T-helper 2 cell treated with Interferon-gamma antibody and Interleukin-4, amounts not matched to agents 100 ng/mL and 5 ng/mL, for 36 hours (primary cell): ENCODE measurements at regions not wholly inside any gene's neighbourhood (a gene's known extent, or its start where the extent isn't known, plus 50 kb on each side); places are given as distances from the start of the nearest gene placed in this dataset.
"Not testable (repeated sequence)": the region's sequence is repeated elsewhere in the genome, so short reads cannot be mapped to it uniquely, and the experiment has no call there.

ENCODE experiments used
- intact Hi-C: fragments of 100-400 bp; cut with micrococcal nuclease; formaldehyde crosslinking; loops from one replicate; pipeline ENCODE4 v1.15.1; 2023

GRCh38 chr4:111360906-111361305, 738.0 kb upstream of the PITX2 start:
- intact Hi-C loops, result no loop called here

DNA sequence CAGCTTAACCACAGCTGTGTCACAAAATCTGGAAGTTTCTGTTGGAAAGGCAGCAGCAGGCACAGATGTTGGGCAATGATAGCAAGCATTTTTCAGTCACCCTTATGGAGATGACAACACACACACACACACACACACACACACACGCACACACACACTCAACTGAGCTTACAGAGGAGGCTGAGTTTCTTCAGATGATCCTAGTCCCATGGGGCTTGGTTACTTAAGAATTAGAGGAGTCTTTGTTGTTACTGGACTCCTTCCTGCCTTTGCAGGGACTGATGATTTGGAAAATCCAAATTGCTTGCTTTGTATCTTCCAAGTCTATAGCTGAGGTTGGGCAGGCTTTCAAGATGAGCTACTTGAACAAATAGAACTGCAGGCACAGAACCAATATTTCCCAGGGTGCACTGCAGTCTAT, 740.1 kb upstream of the PITX2 start:
- intact Hi-C loops, result no loop called here

- intact Hi-C loops, result not testable (repeated sequence)
Observed at GRCh38 chr4:111377880-111378279, 755.0 kb upstream of the PITX2 start.

DNA sequence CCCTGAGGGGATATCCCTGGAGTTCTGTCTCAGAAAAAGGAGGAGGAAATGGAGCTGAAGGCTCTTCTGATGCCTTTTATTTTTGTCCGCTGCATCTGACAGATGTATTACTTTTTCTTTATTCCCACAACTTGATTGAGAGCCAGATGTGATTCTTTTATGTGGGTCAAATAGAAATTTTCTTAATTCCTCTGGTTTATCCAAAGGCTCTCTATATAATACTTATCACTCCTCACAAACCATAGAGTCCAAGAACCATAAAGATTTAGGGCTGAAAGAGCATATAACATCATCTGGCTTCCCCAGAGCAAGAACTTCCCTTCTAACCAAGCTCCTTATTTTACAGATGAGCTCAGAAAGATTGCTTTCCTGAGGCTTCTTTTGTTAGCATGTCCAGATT, 756.7 kb upstream of the FAM241A start:
- intact Hi-C loops, result no loop called here

DNA sequence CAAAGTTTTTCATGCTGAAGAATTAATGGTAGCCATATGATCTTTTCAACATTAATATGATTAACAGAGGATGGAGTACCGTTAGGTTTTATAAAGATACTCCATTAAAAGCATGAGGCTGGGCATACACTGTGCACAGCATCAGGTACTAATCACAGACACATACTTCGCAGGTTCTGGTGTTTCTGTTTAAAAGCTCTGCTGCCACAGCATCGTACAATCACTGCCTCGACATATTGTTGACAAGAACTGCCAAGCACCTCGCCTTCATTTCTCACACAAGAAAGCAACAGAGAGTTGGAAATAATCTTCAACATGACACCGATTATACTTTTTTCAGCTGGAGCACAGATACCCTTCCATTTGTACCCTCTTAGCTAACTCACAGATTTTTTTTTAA, 753.4 kb upstream of the FAM241A start:
- intact Hi-C loops, result no loop called here

GRCh38 chr4:111393781-111394180, 751.5 kb upstream of the FAM241A start:
- intact Hi-C loops, result no loop called here

DNA sequence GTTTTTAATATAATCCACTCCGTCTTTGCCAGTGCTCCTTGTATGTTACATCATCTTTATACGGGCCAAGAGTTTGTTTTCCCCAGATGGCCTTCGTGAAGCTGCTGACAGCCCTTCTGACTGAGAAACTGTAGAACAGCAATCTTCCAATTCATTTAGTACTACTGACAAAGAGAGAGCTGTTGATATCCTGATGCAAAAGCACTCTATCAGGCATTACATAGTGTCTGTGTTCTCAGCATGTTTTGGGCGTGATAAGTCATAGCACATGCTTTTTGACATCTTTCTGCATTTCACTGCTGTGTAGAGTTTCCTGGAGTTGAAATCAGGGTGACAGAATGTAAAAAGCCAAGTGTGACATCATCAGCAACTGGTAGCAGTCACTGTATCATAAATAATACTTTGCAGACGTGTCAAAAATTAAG, 746.3 kb upstream of the FAM241A start:
- intact Hi-C loops, result no loop called here

GRCh38 chr4:111399623-111400022, 745.6 kb upstream of the FAM241A start:
- intact Hi-C loops, result no loop called here

- intact Hi-C loops, result no loop called here
Observed at GRCh38 chr4:111400741-111401140, 744.5 kb upstream of the FAM241A start.

- intact Hi-C loops, result no loop called here
Observed at GRCh38 chr4:111404673-111405072, 740.6 kb upstream of the FAM241A start.

GRCh38 chr4:111405989-111406388, 739.3 kb upstream of the FAM241A start:
- intact Hi-C loops, result no loop called here

GRCh38 chr4:111410571-111410970, 734.7 kb upstream of the FAM241A start:
- intact Hi-C loops, result no loop called here

GRCh38 chr4:111417521-111417920, 727.7 kb upstream of the FAM241A start:
- intact Hi-C loops, result no loop called here

DNA sequence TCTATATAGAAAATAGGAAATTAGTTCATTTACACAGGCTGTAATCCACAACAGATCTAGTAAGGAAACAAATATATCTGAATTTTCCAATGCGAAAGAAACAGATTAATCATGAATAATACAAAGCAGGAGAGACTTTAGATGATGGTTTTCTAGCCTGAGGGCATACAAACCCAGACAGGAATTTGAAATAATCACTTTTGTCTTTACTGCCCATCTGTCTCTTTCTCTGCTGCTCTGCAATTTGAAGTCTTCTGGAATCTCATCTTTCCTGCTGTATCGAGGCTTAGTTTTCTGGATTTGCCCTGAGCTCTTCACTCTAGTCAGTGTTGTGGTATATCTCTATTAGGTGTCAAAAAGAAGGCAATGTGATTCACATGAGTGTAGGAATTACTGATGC, 711.8 kb upstream of the FAM241A start:
- intact Hi-C loops, result no loop called here

GRCh38 chr4:111434586-111434985, 710.7 kb upstream of the FAM241A start:
- intact Hi-C loops, result no loop called here

DNA sequence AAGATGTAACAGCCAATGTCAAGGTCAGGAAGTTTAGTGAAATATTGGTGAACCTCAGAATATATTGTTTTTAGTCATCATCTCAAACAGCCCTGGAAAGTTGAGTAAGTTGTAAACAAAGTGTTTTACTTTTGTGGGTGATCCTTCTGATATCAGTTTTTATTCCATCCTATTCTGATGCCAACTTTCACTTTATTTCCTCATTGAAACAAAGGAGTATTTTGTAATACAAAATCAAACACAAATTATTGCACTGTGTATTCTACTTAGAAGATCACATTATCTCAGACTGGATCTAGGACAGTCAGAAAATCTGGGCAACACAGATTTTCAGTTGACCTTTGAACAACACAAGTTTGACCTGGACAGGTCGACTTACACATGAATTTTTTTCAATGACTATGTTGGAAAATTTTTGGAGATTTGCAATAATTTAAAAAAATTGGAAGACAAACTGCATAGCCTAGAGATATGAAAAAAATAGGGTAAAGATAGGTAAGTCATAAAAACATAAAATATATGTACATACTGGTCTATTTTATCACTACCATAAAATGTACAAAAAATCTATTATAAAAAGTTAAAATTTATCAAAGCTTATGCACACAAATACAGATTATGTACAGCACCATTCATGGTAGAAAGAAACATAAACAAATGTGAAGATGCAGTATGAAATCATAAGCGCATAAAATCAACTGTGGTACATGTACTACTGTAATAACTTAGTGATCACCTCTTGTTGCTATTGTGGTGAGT, 709.1 kb upstream of the FAM241A start:
- intact Hi-C loops, result no loop called here

- intact Hi-C loops, result no loop called here
Observed at GRCh38 chr4:111441687-111442086, 703.6 kb upstream of the FAM241A start.

DNA sequence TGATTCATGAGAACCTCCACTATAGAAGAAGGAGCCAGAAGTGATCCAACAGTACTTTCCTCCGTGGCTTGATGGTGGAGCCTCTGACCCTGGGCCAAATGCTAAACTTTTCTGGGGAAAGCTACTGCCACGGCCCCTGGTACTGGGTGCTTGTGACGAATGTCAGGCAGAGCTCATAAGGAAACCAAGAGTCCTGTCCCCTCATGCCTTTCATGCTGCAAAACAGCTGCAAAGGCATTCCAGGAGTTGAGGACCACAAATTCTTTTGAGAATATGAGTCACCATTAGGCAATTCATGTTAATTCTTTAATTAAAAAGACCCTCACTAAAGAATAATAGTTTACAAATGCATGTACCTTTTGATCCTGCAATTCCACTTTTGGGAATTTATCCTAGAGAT, 700.4 kb upstream of the FAM241A start:
- intact Hi-C loops, result not testable (repeated sequence)

GRCh38 chr4:111449657-111450056, 695.6 kb upstream of the FAM241A start:
- intact Hi-C loops, result no loop called here

DNA sequence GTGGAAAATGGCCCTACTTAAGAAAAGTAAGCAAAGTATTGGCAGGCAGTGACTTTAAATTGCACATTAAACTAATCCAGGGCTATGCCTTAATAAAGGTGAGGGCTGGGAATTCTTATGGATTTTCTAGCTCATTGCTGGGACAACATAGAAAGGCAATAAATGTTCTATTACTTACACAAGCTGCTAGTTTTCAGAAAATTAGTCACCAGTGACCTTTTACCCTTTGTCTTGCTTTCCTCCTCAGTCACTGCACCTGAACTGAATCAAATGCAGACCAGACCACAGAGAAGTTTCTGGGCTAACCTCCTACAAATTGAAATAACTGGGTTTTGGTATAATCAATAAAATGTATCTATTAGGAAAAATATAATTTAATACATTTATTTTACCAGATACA, 694.4 kb upstream of the FAM241A start:
- intact Hi-C loops, result no loop called here

GRCh38 chr4:111453216-111453615, 692.0 kb upstream of the FAM241A start:
- intact Hi-C loops, result no loop called here

- intact Hi-C loops, result no loop called here
Observed at GRCh38 chr4:111454961-111455360, 690.3 kb upstream of the FAM241A start.

- intact Hi-C loops, result no loop called here
Observed at GRCh38 chr4:111464251-111465045, 680.8 kb upstream of the FAM241A start.
